GM10266 (cell line): ENCODE measurements at regions not wholly inside any gene's neighbourhood (a gene's known extent, or its start where the extent isn't known, plus 50 kb on each side); places are given as distances from the start of the nearest gene placed in this dataset.

ENCODE experiments used
- DNase-seq: peaks from one replicate; pipeline ENCODE4 v3.0.0; 2012; ENCODE audit errors: extremely low spot score
- CTCF ChIP-seq: IDR thresholded peaks from 2 replicates; pipeline ENCODE4 v1.5.1; 2012; ENCODE audit warnings: mild to moderate bottlenecking, low read depth; ENCODE audit not compliant: control insufficient read depth, insufficient read depth; ENCODE audit errors: missing control alignments

GRCh38 chr3:20846832-20847231 is 660.8 kb upstream of the SGO1 start:
- no peak for DNase-seq
- TF ChIP-seq CTCF = no peak

GRCh38 chr3:20846066-20846465 is 660.1 kb upstream of the SGO1 start:
- no peak for TF ChIP-seq CTCF

GRCh38 chr3:20844851-20845250 is 658.8 kb upstream of the SGO1 start:
- DNase-seq = no peak
- no peak for TF ChIP-seq CTCF

More at GRCh38 chr3:20846066-20846465, 660.1 kb upstream of the SGO1 start:
- DNase-seq = no peak

GRCh38 chr3:20842594-20843436 is 656.8 kb upstream of the SGO1 start:
- no peak for DNase-seq
- no peak for TF ChIP-seq CTCF

GRCh38 chr3:20842002-20842401 is 656.0 kb upstream of the SGO1 start:
- DNase-seq = no peak
- TF ChIP-seq CTCF = no peak

GRCh38 chr3:20837676-20838302 is 651.8 kb upstream of the SGO1 start:
- no peak for DNase-seq
- TF ChIP-seq CTCF = no peak

- DNase-seq = no peak
- TF ChIP-seq CTCF = no peak
These were observed 650.8 kb upstream of the SGO1 start for GRCh38 chr3:20836801-20837200.
